AG09309 (cell line): ENCODE measurements at regions not wholly inside any gene's neighbourhood (a gene's known extent, or its start where the extent isn't known, plus 50 kb on each side); places are given as distances from the start of the nearest gene placed in this dataset.

Experiments used
- DNase-seq: peaks from one replicate; pipeline ENCODE4 v3.0.0-alpha.2; 2010; ENCODE audit warnings: low read depth
- H3K4me3 ChIP-seq: 2 replicates; pipeline ENCODE4 v1.5.1; 2011; ENCODE audit warnings: mild to moderate bottlenecking, low read depth, low read length, moderate library complexity; ENCODE audit not compliant: control insufficient read depth
- CTCF ChIP-seq: IDR thresholded peaks from 2 replicates; pipeline ENCODE4 v1.5.1; 2011; ENCODE audit warnings: mild to moderate bottlenecking, low read depth, low read length, inconsistent platforms; ENCODE audit not compliant: insufficient read depth, control insufficient read depth; ENCODE audit errors: missing control alignments

- DNase-seq = no peak
- no peak for TF ChIP-seq CTCF
- no peak overlapping the region for H3K4me3 ChIP-seq
Observed at GRCh38 chr2:63791387-63791786, 50.3 kb upstream of the UGP2 start.
